ENCODE measurements at regions not wholly inside any gene's neighbourhood (a gene's known extent, or its start where the extent isn't known, plus 50 kb on each side); places are given as distances from the start of the nearest gene placed in this dataset.

DNA sequence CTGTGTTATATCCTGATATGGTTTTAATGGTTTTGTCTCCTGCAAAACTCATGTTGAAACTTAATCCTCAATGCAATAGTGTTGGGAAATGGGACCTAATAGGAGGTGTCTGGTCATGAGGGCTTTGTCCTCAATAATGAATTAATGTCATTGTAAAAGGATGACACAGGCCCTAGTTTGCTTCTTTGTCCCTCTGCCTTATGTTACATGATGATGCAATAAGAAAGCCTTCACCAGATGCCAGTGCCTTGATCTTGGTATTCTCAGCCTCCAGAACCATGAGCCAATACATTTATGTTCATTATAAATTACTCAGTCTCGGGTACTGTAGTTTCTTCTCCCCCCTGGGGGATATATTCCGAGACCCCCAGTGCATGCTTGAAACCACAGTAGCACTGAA, 1247.4 kb upstream of the SORCS1 start:
- CTCF ChIA-PET, result no interaction called here
- no peak for ATAC-seq

DNA sequence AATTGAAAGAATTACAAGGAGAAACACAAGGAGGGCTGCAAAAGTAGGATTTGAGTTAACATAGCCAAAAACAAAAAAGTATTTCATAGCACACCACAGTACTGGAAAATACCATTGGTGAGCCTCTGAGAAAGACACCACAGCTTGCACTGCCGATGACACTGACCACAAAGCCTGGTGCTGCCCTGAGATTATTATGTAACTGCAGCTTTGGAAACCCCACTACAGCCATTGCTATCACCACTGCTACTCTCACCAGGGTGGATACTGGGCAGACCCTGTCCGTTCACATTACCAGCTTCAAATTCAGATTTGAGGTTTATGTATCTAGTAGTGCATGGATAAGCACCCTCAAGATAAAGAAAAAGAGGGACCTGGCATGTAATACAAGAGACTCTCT, 1246.7 kb upstream of the SORCS1 start:
- 8% methylated on average over 2 of the region's 2 CpGs for WGBS (ENCODE audit: missing lambda C conversion rate)
- CTCF ChIA-PET, result no interaction called here
- Histone ChIP-seq H3K4me3 (no peak overlapping the region), H3K9me3 (no peaks in the 10 kb centered on the region), H3K27ac (no peak overlapping the region), H3K4me1 (no peaks in the 10 kb centered on the region), H3K4me2 (no peak overlapping the region)
- TF ChIP-seq TFCP2L1 (CRISPR knock-in tag; IDR thresholded peaks at IDR 0.05) (no peak), RARB (CRISPR knock-in tag; IDR thresholded peaks at IDR 0.05) (no peak)
- ATAC-seq (no peak), FAIRE-seq (no peak), DNase-seq (ENCODE audit: low read depth in 1 of 2, low spot score in 1 of 2) (no peak)
- POLR2A ChIA-PET, result no interaction called here

More for the DNA sequence above, 1247.4 kb upstream of the SORCS1 start:
- DNase-seq (ENCODE audit: low read depth in 1 of 2, low spot score in 1 of 2), result no peak
- WGBS (ENCODE audit: missing lambda C conversion rate), result 4% methylated on average over 2 of the region's 2 CpGs
- Histone ChIP-seq H3K4me1 (no peaks in the 10 kb centered on the region), H3K4me3 (no peak overlapping the region), H3K9me3 (no peaks in the 10 kb centered on the region), H3K27ac (no peak overlapping the region), H3K4me2 (no peak overlapping the region)
- no peak for FAIRE-seq
- POLR2A ChIA-PET, result no interaction called here
- TF ChIP-seq JUN (IDR thresholded peaks at IDR 0.05), result no peak
- no peak for TF ChIP-seq CHD4 (IDR thresholded peaks at IDR 0.05; ENCODE audit: borderline replicate concordance)
- TF ChIP-seq, protein P1, sequence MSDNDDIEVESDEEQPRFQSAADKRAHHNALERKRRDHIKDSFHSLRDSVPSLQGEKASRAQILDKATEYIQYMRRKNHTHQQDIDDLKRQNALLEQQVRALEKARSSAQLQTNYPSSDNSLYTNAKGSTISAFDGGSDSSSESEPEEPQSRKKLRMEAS (IDR thresholded peaks at IDR 0.05), result no peak
- no peak for TF ChIP-seq ZNF302 (CRISPR knock-in tag; IDR thresholded peaks at IDR 0.05)
- TF ChIP-seq, protein P2, sequence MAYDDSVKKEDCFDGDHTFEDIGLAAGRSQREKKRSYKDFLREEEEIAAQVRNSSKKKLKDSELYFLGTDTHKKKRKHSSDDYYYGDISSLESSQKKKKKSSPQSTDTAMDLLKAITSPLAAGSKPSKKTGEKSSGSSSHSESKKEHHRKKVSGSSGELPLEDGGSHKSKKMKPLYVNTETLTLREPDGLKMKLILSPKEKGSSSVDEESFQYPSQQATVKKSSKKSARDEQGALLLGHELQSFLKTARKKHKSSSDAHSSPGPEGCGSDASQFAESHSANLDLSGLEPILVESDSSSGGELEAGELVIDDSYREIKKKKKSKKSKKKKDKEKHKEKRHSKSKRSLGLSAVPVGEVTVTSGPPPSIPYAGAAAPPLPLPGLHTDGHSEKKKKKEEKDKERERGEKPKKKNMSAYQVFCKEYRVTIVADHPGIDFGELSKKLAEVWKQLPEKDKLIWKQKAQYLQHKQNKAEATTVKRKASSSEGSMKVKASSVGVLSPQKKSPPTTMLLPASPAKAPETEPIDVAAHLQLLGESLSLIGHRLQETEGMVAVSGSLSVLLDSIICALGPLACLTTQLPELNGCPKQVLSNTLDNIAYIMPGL (CRISPR knock-in tag; IDR thresholded peaks at IDR 0.05; ENCODE audit: borderline replicate concordance), result no peak
- TF ChIP-seq CTCF (IDR thresholded peaks at IDR 0.05), result no peak
- no peak for TF ChIP-seq CEBPB (IDR thresholded peaks at IDR 0.05)
- TF ChIP-seq BCL3 (IDR thresholded peaks at IDR 0.05), result no peak
- TF ChIP-seq ATOH8 (CRISPR knock-in tag; IDR thresholded peaks at IDR 0.05; ENCODE audit: low read depth), result no peak
- TF ChIP-seq RCOR1 (IDR thresholded peaks at IDR 0.05; ENCODE audit: low read depth, low read length), result no peak
- TF ChIP-seq ZFP36 (IDR thresholded peaks at IDR 0.05; ENCODE audit: borderline replicate concordance, partially characterized antibody), result no peak
- TF ChIP-seq PBX3 (IDR thresholded peaks at IDR 0.05), result no peak
- TF ChIP-seq EP300 (IDR thresholded peaks at IDR 0.05), result no peak
- no peak for TF ChIP-seq HOXB5 (CRISPR knock-in tag; IDR thresholded peaks at IDR 0.05)
- TF ChIP-seq SREBF2 (IDR thresholded peaks at IDR 0.05), result no peak

- Histone ChIP-seq H3K4me3 (no peak overlapping the region), H3K4me1 (no peaks in the 10 kb centered on the region), H3K4me2 (no peak overlapping the region), H3K27ac (no peak overlapping the region), H3K9me3 (no peaks in the 10 kb centered on the region)
- TF ChIP-seq ZSCAN20 (CRISPR knock-in tag; IDR thresholded peaks at IDR 0.05) (no peak), GATA3 (IDR thresholded peaks at IDR 0.05; ENCODE audit: borderline replicate concordance) (no peak), JUN (IDR thresholded peaks at IDR 0.05) (no peak), BCL3 (IDR thresholded peaks at IDR 0.05) (no peak), ELK1 (IDR thresholded peaks at IDR 0.05; ENCODE audit: low read depth, low read length) (no peak), EP300 (IDR thresholded peaks at IDR 0.05) (no peak), EHMT2 (IDR thresholded peaks at IDR 0.05; ENCODE audit: low read depth) (no peak), CBX2 (IDR thresholded peaks at IDR 0.05; ENCODE audit: borderline replicate concordance, low read depth) (no peak), RFX5 (IDR thresholded peaks at IDR 0.05) (no peak)
- 11% methylated on average over 1 of the region's 1 CpG for WGBS (ENCODE audit: missing lambda C conversion rate)
- ChIA-PET CTCF (no interaction called here), POLR2A (no interaction called here)
- FAIRE-seq, result no peak
- no peak for ATAC-seq
- DNase-seq (ENCODE audit: low read depth in 1 of 2, low spot score in 1 of 2), result no peak
These were observed 1245.7 kb upstream of the SORCS1 start for GRCh38 chr10:108410236-108410635.
